ENCODE measurements at regions not wholly inside any gene's neighbourhood (a gene's known extent, or its start where the extent isn't known, plus 50 kb on each side); places are given as distances from the start of the nearest gene placed in this dataset.

DNA sequence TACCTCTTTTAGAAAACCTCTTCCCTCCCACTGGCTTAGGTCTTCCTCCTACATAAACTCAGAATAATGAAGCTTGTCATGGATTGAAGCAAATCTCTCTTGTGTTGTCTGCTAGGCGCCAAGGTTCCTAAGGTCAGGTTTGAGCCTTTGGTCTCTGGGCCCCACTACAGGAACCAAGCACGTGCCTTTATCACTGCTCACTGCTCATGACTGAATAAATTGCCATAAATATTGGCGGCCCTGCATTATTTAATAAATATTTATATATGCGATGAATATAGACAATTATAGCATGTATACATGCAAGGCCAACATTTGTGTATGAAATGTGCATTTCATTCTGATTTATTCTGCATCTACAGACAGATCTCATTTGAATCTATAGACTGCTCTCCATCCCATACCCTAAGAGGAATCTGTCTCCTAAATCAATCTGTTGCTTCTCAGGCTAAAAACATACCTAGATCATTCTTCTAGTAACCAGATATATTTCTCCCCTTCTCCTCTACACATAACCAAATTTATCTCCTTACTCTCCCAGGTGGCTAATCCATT, 1717.6 kb upstream of the TENM3 start:
- in situ Hi-C loops (cut with HindIII; ENCODE audit: low pct_ligation_motif_present, low pct_unique_long_range_greater_than_20kb, low sequenced_read_pairs), result no loop called here

DNA sequence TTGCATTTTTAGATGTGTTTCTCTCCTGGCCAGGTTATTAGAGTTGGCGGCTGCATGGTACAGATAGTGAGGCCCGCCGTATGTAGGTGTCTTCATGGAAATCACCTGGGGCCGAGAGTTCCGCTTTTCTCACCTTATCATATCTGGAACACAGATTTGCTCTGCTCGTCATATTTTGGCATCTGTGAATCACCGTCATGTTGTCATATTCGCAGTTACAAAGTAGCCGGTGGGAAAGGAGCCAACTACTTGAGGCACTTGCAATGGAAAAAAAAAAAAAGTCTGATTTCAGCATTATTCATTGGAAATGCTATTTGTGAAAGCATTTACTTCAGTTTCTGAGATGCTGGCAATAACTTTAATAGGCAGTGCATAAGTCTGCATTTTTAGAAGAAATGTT, 1715.2 kb upstream of the TENM3 start:
- in situ Hi-C loops (cut with HindIII; ENCODE audit: low pct_ligation_motif_present, low pct_unique_long_range_greater_than_20kb, low sequenced_read_pairs), result no loop called here
- DNase-seq, result no peak

More for the DNA sequence above, 1717.6 kb upstream of the TENM3 start:
- DNase-seq, result no peak

DNA sequence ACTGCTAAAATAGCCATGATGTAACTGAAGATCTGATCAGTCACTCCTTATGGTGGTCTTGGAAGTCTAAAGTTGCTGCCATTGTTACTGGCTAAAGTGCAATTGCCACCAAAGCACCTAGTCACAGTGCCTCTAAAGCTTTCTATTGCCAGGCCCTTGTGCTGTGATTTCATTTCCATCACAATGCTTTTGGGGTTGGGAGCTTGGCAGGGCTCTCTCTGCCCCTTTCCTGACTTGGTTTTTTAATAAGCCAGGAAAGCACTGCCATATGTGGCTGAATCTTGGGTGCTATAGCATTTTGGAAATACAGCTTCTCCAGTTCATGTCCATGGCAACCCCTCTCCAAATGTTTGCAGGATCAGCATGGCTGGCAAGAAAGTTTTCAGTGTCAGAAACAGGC, 1712.4 kb upstream of the TENM3 start:
- in situ Hi-C loops (cut with HindIII; ENCODE audit: low pct_ligation_motif_present, low pct_unique_long_range_greater_than_20kb, low sequenced_read_pairs), result no loop called here
- DNase-seq, result no peak

DNA sequence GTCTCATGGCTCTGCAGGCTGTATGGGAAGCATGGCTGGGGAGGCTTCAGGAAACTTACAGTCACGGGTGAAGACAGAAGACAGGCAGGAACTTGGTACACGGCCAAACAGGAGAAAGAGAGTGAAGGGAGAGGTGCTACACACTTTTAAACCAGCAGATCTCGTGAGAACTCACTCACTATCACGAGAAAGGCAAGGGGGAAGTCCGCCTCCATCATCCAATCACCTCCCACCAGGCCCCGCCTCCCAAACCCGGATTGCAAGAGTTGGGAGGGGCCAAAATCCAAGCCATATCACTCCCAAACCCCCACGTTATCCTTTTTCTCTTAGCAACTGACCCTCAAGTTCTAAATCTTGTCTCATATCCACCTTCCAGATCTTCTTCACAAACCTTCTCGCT, 1710.5 kb upstream of the TENM3 start:
- DNase-seq, result no peak
- in situ Hi-C loops (cut with HindIII; ENCODE audit: low pct_ligation_motif_present, low pct_unique_long_range_greater_than_20kb, low sequenced_read_pairs), result no loop called here

DNA sequence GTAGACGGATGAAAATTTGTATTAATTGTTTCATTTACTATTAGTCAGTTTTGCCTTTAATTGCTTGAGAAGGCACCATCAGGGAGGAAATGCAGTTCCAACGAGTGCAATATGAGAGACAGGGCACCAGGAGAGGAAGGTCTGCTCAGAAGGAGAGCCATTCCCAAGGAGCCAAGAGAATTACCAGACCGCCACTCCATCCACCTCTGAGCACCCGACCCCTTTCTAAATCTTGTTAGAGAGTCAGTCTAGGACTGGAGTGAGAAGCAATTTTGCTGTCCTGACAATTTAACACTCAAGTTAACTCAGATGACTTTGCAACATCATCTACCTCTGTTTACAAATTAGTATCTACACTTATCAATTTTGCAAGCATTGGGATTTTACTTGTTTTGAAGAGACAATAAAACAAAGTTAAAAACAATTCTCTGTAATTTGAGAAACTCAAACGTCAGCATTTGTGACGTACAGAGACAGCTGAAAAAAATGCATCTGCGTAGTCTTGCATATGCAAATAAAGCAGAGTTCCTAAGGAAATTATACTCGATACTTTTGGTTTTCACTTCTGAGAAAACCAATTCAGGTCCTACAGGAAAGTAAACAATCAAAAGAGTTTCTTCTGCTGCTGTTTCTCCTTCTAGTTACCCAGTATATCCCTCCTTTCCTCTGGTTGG, 1704.7 kb upstream of the TENM3 start:
- no peak for DNase-seq
- in situ Hi-C loops (cut with HindIII; ENCODE audit: low pct_ligation_motif_present, low pct_unique_long_range_greater_than_20kb, low sequenced_read_pairs), result no loop called here

DNA sequence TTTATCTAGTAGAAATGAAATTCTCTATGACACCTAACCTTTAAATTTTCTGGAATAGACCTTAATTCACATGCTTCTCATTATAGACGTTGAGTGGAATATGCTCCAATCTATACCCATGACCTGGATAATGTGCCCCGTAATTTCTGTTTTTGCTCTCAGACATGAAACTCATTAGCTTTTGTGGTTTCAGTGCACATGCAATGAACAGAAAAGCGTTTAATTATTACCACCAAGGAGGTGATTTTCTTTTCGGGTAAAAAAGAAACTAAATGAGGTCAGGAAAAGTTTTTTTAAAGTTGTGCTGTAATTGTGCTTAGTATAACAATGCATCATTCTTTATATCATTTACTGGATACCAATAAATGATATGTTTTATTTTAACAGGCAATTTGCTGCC, 1703.9 kb upstream of the TENM3 start:
- in situ Hi-C loops (cut with HindIII; ENCODE audit: low pct_ligation_motif_present, low pct_unique_long_range_greater_than_20kb, low sequenced_read_pairs), result no loop called here
- DNase-seq, result no peak

DNA sequence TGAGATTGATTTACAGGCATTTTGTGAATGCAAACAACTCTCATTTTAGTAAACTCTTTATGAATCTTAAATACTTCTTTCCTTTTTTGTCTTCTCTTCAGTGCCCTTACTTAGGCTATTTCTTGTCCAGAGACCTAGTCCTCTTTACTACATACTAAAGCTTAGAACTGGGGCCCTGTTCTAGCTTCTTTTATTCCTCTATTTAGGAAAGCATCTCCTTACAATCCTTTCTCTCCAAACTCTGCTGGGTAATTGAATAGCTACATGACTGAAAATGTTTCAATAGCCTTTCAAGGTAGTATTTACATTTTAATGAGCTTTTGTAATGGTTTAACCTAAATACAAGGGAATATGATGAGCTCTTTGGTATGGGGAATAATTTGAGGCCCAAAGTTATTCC, 1701.5 kb upstream of the TENM3 start:
- in situ Hi-C loops (cut with HindIII; ENCODE audit: low pct_ligation_motif_present, low pct_unique_long_range_greater_than_20kb, low sequenced_read_pairs), result no loop called here
- no peak for DNase-seq

DNA sequence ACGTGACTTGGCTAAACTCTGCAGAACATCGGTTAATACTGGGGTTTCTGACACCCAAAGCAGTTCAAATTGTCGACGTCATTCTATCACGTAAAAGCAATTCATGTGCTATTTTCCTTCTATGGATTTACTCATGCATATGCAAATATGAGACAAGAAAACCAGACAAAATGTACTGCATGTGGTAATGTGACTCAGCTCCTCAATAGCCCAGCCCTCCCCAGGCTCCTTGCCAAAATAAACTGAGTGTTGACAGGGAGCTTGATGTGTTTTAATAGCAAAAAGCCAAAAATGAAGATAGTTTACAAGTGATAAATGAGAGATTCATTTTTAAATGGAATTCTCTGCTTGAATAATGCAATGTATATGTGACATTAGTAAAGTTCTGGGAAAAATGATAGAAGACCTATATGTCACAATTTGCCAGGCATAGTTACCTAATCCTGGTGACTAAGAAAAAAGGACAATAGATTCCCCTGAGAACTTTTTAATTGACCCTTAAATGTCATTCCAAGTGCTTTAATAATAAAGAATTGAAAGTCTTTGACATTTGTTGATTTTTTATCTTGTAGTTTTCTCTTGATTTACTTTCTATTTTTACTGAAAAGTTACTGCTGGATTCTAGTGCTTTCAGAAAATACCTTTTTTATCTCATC, 1700.6 kb upstream of the TENM3 start:
- no peak for DNase-seq
- in situ Hi-C loops (cut with HindIII; ENCODE audit: low pct_ligation_motif_present, low pct_unique_long_range_greater_than_20kb, low sequenced_read_pairs), result no loop called here

DNA sequence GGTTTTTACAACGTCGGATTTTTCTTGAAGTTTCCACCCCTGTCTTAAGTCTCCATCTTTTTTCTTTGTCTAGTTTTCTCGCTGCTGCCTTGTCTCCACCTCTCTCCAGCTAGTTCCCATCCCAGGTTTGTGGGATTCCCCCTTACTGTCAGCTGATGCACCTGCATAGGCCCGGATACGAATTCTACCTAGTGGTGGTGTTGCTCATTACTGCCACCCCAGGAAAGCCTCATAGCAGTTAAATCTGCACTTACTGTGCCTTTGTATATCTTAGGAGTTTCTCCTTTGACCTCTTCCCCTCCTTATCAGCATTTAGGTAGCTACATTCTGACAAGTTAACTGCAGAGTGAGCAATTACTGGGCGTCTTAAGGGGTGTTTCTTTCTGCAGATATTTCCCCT, 1693.1 kb upstream of the TENM3 start:
- DNase-seq, result no peak
- in situ Hi-C loops (cut with HindIII; ENCODE audit: low pct_ligation_motif_present, low pct_unique_long_range_greater_than_20kb, low sequenced_read_pairs), result no loop called here

DNA sequence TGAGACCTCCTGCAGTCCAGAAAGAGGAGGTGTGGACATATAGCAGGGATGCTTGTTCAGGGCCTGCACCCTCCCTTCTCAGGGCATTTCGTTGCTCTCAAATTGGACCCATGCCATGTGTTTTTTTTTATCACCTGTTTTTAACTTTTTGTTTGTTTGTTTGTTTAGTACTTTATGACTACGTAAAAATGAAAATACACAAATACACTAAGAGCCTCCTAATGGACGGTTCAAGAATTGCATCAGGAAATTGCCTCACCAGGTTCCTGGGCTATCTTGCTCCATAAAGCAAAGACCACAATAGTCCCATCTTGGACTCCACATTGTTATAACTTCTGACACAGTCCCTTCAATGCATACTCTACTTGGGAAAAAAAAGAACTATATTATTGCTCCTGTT, 1685.9 kb upstream of the TENM3 start:
- DNase-seq, result peak; percentile 22
- in situ Hi-C loops (cut with HindIII; ENCODE audit: low pct_ligation_motif_present, low pct_unique_long_range_greater_than_20kb, low sequenced_read_pairs), result no loop called here

DNA sequence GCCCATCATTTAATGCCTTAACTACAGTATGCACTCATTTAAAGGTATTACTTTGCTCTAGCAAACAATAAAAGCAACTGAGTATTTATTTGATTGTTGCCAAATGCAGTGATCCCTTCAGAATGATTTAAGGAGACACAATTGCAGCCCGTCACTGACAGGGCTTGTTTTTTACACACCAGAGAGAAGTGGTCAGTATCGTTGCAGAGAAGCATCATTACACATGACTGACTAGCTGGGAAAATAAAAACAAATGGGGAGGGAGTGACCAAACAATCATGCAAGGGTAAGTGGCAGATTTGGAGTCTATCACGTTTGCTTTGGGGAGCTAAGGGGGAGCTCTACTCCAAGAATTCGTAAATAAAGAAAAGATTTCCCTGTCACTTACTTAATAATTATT, 1685.3 kb upstream of the TENM3 start:
- DNase-seq, result no peak
- in situ Hi-C loops (cut with HindIII; ENCODE audit: low pct_ligation_motif_present, low pct_unique_long_range_greater_than_20kb, low sequenced_read_pairs), result no loop called here

DNA sequence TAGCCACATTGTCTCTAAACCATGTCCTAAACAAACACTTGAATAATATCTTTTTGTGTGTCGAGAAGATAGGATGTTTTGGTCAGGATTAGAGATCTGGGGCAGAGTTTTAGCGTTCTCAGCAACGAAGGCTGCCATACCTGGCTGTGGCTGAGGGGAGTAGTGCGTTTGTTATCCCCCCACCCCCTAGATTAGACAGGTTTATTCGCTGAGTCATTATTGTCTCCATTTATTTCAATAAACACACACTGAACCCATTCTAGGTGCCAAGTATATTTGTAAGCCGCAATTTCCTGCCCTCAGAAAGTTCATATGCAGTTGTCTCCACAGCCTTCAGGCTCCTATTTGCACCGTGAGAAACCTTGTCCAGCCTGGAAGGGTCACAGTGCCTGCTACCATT, 1684.8 kb upstream of the TENM3 start:
- DNase-seq, result no peak
- in situ Hi-C loops (cut with HindIII; ENCODE audit: low pct_ligation_motif_present, low pct_unique_long_range_greater_than_20kb, low sequenced_read_pairs), result no loop called here

DNA sequence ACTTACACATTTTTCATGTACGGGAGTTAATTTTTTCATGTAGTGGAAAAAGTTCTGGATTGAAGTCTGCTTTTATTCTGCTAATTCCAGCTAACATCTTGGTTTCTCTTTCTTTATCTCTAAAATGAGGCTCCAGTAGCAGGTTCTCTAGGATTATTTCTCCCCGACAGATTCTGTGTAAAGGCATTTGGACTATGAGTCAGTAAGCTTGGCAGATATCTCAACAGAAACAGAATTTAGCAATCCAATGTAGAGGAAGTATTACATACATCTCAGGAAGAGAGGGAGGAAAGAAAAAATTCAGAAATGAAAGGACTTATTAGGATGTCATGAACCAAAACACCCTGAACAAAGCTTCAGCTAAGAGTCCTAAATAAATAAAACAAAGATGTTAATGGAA, 1682.3 kb upstream of the TENM3 start:
- in situ Hi-C loops (cut with HindIII; ENCODE audit: low pct_ligation_motif_present, low pct_unique_long_range_greater_than_20kb, low sequenced_read_pairs), result no loop called here

DNA sequence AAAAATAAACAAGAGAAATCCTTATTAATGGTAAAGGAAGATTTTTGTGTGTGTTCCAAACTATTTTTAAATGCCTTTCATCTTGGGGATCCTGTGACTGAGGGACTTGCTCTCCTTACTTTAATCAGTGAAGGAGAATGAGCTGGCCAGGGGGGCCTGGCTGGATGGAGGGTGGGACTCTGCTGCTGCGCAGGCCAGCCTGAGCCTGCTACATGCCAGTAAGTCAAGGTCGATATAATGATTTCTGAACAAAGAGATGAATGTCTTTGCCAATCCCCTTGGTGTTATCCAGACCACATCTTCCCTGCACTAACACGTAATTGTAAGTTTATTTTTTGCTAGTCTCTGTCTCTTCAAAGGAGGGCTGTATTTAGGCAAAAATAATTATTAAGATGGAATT, 1679.2 kb upstream of the TENM3 start:
- in situ Hi-C loops (cut with HindIII; ENCODE audit: low pct_ligation_motif_present, low pct_unique_long_range_greater_than_20kb, low sequenced_read_pairs), result no loop called here
- no peak for DNase-seq

More for the DNA sequence above, 1682.3 kb upstream of the TENM3 start:
- no peak for DNase-seq

DNA sequence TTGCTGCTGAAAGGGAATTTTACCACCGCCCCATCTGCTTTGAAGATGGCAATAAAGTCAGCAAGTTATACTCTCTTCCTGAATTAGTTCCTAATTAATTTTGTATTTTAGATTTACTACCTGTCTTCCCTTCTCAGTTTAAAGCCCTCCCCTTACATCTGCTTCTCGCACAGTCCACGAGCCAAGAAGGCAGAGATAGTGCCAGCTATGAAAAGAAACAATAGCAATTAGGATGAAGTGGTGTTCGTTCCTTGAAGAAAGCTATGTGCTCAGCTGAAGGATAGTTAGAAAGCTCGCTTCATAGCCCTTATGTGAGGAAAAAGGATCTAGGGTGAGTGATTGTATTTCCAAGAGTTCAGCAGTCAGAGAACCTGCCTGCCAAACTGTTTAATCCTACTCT, 1678.8 kb upstream of the TENM3 start:
- in situ Hi-C loops (cut with HindIII; ENCODE audit: low pct_ligation_motif_present, low pct_unique_long_range_greater_than_20kb, low sequenced_read_pairs), result no loop called here

DNA sequence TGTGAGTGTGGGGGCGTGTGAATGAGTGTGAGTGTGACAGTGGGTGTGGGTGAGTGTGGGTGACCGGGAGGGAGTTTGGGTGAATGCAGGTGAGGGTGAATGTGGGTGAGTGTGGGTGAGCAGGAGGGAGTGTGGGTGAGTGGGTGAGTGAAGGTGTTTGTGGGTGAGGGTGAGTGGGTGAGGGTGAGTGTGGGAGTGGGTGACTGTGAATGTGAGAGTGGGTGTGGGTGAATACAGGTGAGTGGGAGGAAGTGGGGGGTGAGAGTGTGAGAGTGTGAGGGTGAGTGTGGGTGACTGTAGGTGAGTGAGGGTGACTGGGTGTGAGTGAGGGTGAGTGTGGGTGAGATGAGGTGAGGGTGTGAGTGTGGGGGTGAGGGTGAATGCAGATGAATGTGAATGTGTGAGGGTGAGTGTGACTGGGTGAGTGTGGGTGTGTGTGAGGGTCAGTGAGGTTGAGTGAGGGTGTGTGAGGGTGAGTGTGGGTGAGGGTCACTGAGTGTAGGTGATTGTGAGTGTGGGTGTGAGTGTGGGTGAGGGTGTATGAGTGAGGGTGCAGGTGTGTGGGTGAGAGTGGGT, 1677.3 kb upstream of the TENM3 start:
- in situ Hi-C loops (cut with HindIII; ENCODE audit: low pct_ligation_motif_present, low pct_unique_long_range_greater_than_20kb, low sequenced_read_pairs), result no loop called here

More for the DNA sequence above, 1678.8 kb upstream of the TENM3 start:
- no peak for DNase-seq

DNA sequence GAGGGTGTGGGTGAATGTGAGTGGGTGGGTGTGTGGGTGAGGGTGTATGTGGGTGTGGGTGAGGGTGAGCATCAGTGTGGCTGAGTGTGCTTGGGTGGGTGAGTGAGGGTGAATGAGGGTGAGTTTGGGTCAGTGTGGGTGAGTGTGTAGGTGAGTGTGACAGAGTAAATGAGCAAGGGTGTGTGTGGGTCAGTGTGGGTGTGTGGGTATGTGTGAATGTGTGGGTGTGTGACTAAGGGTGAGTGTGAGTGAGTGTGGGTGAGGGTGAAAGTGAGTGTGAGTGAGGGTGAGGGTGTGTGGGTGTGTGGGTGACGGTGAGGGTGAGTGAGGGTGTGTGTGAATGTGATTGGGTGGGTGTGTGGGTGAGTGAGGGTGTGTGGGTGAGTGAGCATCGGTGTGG, 1676.7 kb upstream of the TENM3 start:
- no peak for DNase-seq
- in situ Hi-C loops (cut with HindIII; ENCODE audit: low pct_ligation_motif_present, low pct_unique_long_range_greater_than_20kb, low sequenced_read_pairs), result no loop called here

More for the DNA sequence above, 1677.3 kb upstream of the TENM3 start:
- DNase-seq, result no peak

DNA sequence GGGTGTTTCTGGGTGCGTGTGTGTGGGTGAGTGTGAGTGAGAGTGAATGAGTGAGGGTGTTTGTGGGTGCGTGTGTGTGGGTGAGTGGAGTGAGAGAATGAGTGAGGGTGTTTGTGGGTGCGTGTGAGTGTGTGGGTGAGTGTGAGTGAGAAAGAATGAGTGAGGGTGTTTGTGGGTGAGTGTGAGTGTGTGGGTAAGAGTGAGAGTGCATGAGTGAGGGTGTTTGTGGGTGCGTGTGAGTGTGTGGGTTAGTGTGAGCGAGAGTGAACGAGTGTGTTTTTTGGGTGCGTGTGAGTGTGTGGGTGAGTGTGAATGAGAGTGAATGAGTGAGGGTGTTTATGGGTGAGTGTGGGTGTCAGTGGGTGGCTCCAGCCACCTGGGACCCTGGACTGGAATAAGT, 1676.1 kb upstream of the TENM3 start:
- in situ Hi-C loops (cut with HindIII; ENCODE audit: low pct_ligation_motif_present, low pct_unique_long_range_greater_than_20kb, low sequenced_read_pairs), result no loop called here
- no peak for DNase-seq

DNA sequence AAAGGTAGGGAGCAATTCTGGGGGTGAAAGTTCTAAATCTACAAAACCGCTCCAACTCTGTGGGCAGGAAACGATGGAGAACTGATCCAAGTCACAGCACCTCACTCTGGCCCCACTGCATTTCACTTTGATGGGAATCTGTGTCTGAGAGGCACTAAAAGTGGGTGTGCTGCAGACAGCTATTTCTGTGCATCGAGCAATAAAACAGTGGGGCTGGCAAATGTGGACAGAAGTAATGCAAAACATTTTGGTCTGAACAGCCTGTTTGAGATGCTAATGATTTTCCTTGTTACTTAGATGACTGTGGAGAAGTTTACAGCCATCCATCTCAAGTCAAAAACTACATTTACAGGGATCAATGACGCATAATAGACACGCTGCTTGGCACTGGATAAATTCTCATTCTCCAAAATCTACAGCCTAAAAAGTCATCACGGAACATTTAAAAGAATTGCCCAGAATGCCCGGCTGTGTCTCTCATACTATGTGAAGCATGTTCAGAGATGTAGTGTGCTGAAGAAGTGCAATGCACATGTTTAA, 1671.6 kb upstream of the TENM3 start:
- in situ Hi-C loops (cut with HindIII; ENCODE audit: low pct_ligation_motif_present, low pct_unique_long_range_greater_than_20kb, low sequenced_read_pairs), result no loop called here
- no peak for DNase-seq

DNA sequence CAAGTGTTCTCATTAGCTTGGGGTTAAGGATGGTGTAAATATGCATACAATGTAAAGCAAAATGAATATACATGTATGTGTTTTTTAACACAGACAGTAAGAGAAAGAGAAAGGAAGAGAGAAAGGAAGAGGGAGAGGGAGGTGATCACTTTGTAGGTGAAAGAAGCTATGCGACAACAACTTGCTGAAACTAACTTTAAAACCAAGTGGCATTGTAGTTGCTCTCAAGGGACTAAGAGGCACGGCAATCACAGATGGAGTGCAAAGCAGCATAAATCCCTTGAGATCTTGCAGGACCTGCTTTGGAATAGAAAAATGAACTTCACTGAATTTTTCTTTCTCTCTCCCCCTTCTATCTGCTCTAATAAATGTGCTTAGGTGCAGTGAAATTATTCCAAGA, 1665.0 kb upstream of the TENM3 start:
- in situ Hi-C loops (cut with HindIII; ENCODE audit: low pct_ligation_motif_present, low pct_unique_long_range_greater_than_20kb, low sequenced_read_pairs), result no loop called here
- no peak for DNase-seq
